B cell (primary cell): ENCODE measurements at regions not wholly inside any gene's neighbourhood (a gene's known extent, or its start where the extent isn't known, plus 50 kb on each side); places are given as distances from the start of the nearest gene placed in this dataset.

Experiments used
- ATAC-seq: fragments of 200-7000 bp; cut with Tn5 transposase; one replicate; pipeline ENCODE4 v1.10.0; 2021; ENCODE audit warnings: low read depth, mild to moderate bottlenecking, moderate number of reproducible peaks, moderate library complexity
- CTCF ChIA-PET: fragments of 350-600 bp; sonication (Branson Sonifier 250); formaldehyde crosslinking; loops from one replicate; lab custom pipeline; 2021; ENCODE audit warnings: antibody characterized with exemption, inconsistent platforms; lab: Charles Lee
- POLR2A ChIA-PET: fragments of 350-600 bp; sonication (Branson Sonifier 250); formaldehyde crosslinking; loops from one replicate; lab custom pipeline; 2021; ENCODE audit warnings: antibody characterized with exemption; lab: Charles Lee
- DNase-seq: peaks from one replicate; pipeline ENCODE4 v3.0.0; 2013
- H2AFZ ChIP-seq: 2 replicates; pipeline ENCODE4 v1.6.1; 2012; ENCODE audit warnings: mild to moderate bottlenecking, low read depth, low read length; ENCODE audit not compliant: insufficient read depth, poor library complexity, severe bottlenecking
- H3K27ac ChIP-seq, 2 donors: 1 replicate in 1 of 2; 2 replicates in 1 of 2; pipeline ENCODE4 v1.5.1; 2012 to 2013; ENCODE audit warnings: low read length in 2 of 2, mild to moderate bottlenecking in 2 of 2, moderate library complexity in 1 of 2
- H3K27me3 ChIP-seq, 4 experiments: fragments of 200-600 bp in 1 of 4; sonication (generic) in 1 of 4; replicated peaks in 1 of 4; 1 replicate in 2 of 4; 2 replicates in 2 of 4; pipeline versions ENCODE4 v1.6.1 to v1.7.0; 2013 to 2016; ENCODE audit warnings: low read length in 3 of 4, mild to moderate bottlenecking in 2 of 4, mixed read lengths in 1 of 4, moderate library complexity in 1 of 4; ENCODE audit not compliant: insufficient read depth in 4 of 4, control insufficient read depth in 3 of 4; ENCODE audit errors: control extremely low read depth in 1 of 4
- H3K36me3 ChIP-seq, 2 experiments: replicated peaks in 1 of 2; 1 replicate in 1 of 2; 2 replicates in 1 of 2; pipeline versions ENCODE4 v1.6.1 to v1.7.1; 2013; ENCODE audit warnings: low read length in 1 of 2; ENCODE audit not compliant: insufficient read depth in 2 of 2, control insufficient read depth in 1 of 2; ENCODE audit errors: control extremely low read depth in 1 of 2, extremely low read depth in 1 of 2
- H3K4me1 ChIP-seq, 2 donors: fragments of 200-600 bp in 1 of 2; sonication (generic) in 1 of 2; 1 replicate in 1 of 2; 2 replicates in 1 of 2; pipeline versions ENCODE4 v1.5.1 to v1.6.1; 2013 to 2017; ENCODE audit warnings: low read length in 2 of 2; ENCODE audit not compliant: control insufficient read depth in 2 of 2, insufficient read depth in 2 of 2
- H3K4me2 ChIP-seq: replicated peaks from 2 replicates; pipeline ENCODE3; 2012; ENCODE audit warnings: mild to moderate bottlenecking, low read depth, low read length; ENCODE audit not compliant: poor library complexity, severe bottlenecking
- H3K4me3 ChIP-seq, 5 experiments: fragments of 200-600 bp in 1 of 5; sonication (generic) in 1 of 5; 1 replicate in 3 of 5; 2 replicates in 2 of 5; pipeline versions ENCODE4 v1.5.1 to v1.7.0; 2011 to 2016; ENCODE audit warnings: low read length in 4 of 5, mild to moderate bottlenecking in 4 of 5, low read depth in 2 of 5, control low read depth in 1 of 5, moderate library complexity in 1 of 5; ENCODE audit not compliant: insufficient read depth in 1 of 5; ENCODE audit errors: control extremely low read depth in 1 of 5, extremely low read depth in 1 of 5
- H3K79me2 ChIP-seq: fragments of 200-600 bp; sonication (generic); one replicate; pipeline ENCODE4 v1.6.0; 2016; ENCODE audit warnings: low read length; ENCODE audit not compliant: control insufficient read depth, insufficient read depth
- H3K9ac ChIP-seq: fragments of 200-600 bp; sonication (generic); 2 replicates; pipeline ENCODE4 v1.6.1; 2017; ENCODE audit warnings: mild to moderate bottlenecking, low read length, moderate library complexity
- H3K9me3 ChIP-seq, 3 donors: one replicate each; pipeline versions ENCODE4 v1.6.1 to v1.7.1; 2013; ENCODE audit warnings: low read length in 2 of 3; ENCODE audit not compliant: control insufficient read depth in 2 of 3, insufficient read depth in 1 of 3; ENCODE audit errors: control extremely low read depth in 1 of 3
- H4K20me1 ChIP-seq: 2 replicates; pipeline ENCODE4 v1.6.0; 2012; ENCODE audit warnings: mild to moderate bottlenecking, low read length; ENCODE audit not compliant: insufficient read depth, control insufficient read depth, poor library complexity, severe bottlenecking
- H3K27ac Mint-ChIP-seq: one replicate; pipeline ENCODE4 v1.8.0; 2021; ENCODE audit warnings: mixed read lengths
- H3K27me3 Mint-ChIP-seq: one replicate; pipeline ENCODE4 v1.8.0; 2021; ENCODE audit warnings: mixed read lengths
- H3K4me1 Mint-ChIP-seq: one replicate; pipeline ENCODE4 v1.8.0; 2021; ENCODE audit warnings: mixed read lengths
- H3K4me3 Mint-ChIP-seq: one replicate; pipeline ENCODE4 v1.8.0; 2021; ENCODE audit warnings: mixed read lengths
- H3K9me3 Mint-ChIP-seq: one replicate; pipeline ENCODE4 v1.8.0; 2022; ENCODE audit warnings: mixed read lengths; ENCODE audit not compliant: insufficient read depth
- CTCF ChIP-seq: fragments of 200-600 bp; IDR thresholded peaks from one replicate; pipeline ENCODE4 v1.8.0; 2022; ENCODE audit warnings: antibody characterized with exemption, mild to moderate bottlenecking
- EZH2 ChIP-seq: IDR thresholded peaks from 2 replicates; pipeline ENCODE4 v1.6.1; 2012; ENCODE audit warnings: borderline replicate concordance, low read depth, mild to moderate bottlenecking, moderate library complexity, low read length; ENCODE audit not compliant: insufficient read depth, poor library complexity, severe bottlenecking
- WGBS: methylation state at CpG from one replicate; pipeline ENCODE4 v1.1.5; 2013; ENCODE audit warnings: missing lambda C conversion rate; ENCODE audit not compliant: insufficient coverage; 5-methylcytosine and 5-hydroxymethylcytosine counted together
- intact Hi-C: fragments of 100-400 bp; cut with micrococcal nuclease; formaldehyde crosslinking; loops from one replicate; pipeline ENCODE4 v1.10.0; 2022

DNA sequence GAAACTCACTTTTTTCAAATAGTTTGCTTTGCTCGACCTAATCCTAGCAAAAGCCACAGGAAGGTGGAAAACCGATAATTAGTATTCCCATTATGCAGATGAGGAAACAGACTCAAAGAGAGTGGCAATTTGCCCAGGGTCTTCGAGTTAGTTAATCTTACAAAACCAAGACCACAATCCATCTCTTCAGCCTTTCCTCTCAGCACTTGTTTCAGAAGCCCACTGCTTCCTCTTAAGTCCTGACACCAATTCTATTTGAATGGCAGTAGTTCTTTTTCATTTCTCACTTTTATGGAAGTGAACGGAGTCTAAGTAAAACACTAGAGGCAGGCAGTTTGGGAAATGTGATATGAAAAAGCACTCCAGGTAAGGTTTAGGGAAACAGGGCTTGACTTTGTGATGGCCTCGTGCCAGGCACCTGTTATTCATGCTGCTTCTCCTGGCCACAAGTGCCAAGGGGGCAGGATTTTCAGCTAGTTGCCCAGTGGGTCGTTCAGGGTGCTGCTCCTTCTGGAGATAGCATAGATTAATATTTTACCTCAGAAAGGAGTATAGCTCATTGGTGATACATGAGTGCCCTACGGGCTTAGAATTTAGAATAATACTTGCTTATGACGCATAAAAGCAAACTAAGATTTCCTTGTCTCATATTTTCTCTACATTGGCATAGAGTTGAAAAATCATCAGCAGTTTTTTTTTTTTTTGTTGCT lies 76.6 kb upstream of the NRIP1 start:
- Histone ChIP-seq H3K4me3 (no peak overlapping the region), H3K79me2 (no peaks in the 10 kb centered on the region), H3K4me1 (no peaks in the 10 kb centered on the region), H2AFZ (no peak overlapping the region), H3K36me3 (no peaks in the 10 kb centered on the region), H3K9me3 (no peaks in the 10 kb centered on the region), H3K27ac (no peak overlapping the region), H3K9ac (no peak overlapping the region), H3K27me3 (peaks cover 0 to 13% (median 5%) of the 10 kb centered on the region in 4 experiments), H4K20me1 (no peaks in the 10 kb centered on the region), H3K4me2 (no peak overlapping the region)
- H3K27ac Mint-ChIP-seq: no peak overlapping the region
- no peak overlapping the region for H3K4me3 Mint-ChIP-seq
- H3K9me3 Mint-ChIP-seq: no peaks in the 10 kb centered on the region
- no peaks in the 10 kb centered on the region for H3K4me1 Mint-ChIP-seq
- WGBS: 16% methylated on average over 4 of the region's 8 CpGs
- ATAC-seq (no peak), DNase-seq (no peak)
- intact Hi-C loops: no loop called here
- TF ChIP-seq CTCF: no peak
- no peak for TF ChIP-seq EZH2
- ChIA-PET POLR2A (no interaction called here), CTCF (interaction anchor here (0.7 kb wide), 2 partner anchors 418 to 730 kb away, joined by 5 read pairs; no protein-coding TSS in a partner anchor)
- H3K27me3 Mint-ChIP-seq: peaks cover 23% of the 10 kb centered on the region

DNA sequence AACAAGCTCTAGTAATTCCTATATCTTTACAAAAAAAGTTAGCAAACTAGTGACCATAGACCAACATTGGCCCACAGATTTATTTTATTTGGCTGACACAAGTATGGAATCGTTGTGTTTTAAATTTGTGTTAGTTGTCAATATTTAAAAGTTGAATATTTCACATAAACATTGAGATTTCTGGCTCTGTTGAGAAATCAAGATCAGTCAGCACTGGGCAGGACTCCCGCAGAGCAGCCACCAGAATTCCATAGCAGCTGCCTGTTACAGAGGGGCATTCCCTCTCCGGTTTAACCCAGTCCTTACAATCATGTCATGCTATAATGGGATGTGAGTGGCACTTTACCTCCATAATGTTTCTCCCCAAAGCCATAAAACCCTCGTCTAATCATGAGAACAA lies 79.2 kb upstream of the NRIP1 start:
- Mint-ChIP-seq H3K9me3 (no peaks in the 10 kb centered on the region), H3K27ac (no peak overlapping the region), H3K4me3 (no peak overlapping the region), H3K4me1 (no peaks in the 10 kb centered on the region), H3K27me3 (peaks cover 11% of the 10 kb centered on the region)
- 80% methylated on average over 1 of the region's 4 CpGs for WGBS
- H3K4me1 ChIP-seq: no peaks in the 10 kb centered on the region
- ChIA-PET POLR2A (no interaction called here), CTCF (no interaction called here)
- H4K20me1 ChIP-seq: no peaks in the 10 kb centered on the region
- H3K4me2 ChIP-seq: no peak overlapping the region
- intact Hi-C loops: no loop called here
- H3K4me3 ChIP-seq: no peak overlapping the region
- H3K27me3 ChIP-seq: peaks cover 0 to 3% (median 0%) of the 10 kb centered on the region in 4 experiments
- ATAC-seq (no peak), DNase-seq (no peak)
- no peaks in the 10 kb centered on the region for H3K36me3 ChIP-seq
- no peaks in the 10 kb centered on the region for H3K9me3 ChIP-seq
- no peak overlapping the region for H2AFZ ChIP-seq
- H3K9ac ChIP-seq: no peak overlapping the region
- H3K27ac ChIP-seq: no peak overlapping the region
- TF ChIP-seq EZH2: no peak
- no peak for TF ChIP-seq CTCF
- no peaks in the 10 kb centered on the region for H3K79me2 ChIP-seq
